GM12874 (cell line): ENCODE measurements at regions not wholly inside any gene's neighbourhood (a gene's known extent, or its start where the extent isn't known, plus 50 kb on each side); places are given as distances from the start of the nearest gene placed in this dataset.

ENCODE experiments used
- CTCF ChIP-seq: IDR thresholded peaks from 2 replicates; pipeline ENCODE4 v1.5.1; 2011; ENCODE audit warnings: low read depth, mild to moderate bottlenecking, control low read depth, low read length, moderate library complexity; ENCODE audit not compliant: insufficient read depth

DNA sequence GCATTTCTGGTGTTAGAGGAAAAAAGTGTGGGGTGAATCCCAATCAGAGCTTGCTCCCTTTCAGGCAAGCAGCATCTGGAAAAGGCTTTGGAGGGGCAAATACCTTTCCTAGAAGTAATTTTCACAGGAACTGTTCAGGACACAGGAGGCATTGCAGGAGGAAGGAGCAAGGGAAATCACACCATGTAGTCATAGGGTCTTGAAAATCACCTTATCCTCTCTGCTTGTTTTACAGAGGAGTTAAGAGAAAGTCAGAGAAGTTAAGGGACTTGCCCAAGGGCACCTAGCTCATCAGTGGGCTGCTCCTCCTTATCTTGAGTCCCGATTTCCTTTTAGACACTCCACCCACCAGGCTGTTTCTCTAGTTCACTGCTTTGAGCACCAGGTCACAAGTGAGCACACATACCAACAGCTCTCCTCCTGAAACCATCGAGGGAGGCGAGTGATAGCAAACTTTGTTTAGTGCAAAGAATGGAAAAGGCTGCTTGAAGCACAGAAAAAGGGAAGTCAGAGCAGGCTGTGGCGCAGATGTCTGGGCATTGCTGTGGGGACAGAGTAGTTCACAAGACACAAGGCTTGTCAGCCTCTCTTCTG, 89.2 kb upstream of the CXCR4 start:
- no peak for TF ChIP-seq CTCF

GRCh38 chr2:136206613-136207012, 88.7 kb upstream of the CXCR4 start:
- no peak for TF ChIP-seq CTCF

- no peak for TF ChIP-seq CTCF
Measured at GRCh38 chr2:136205615-136206014, 87.7 kb upstream of the CXCR4 start.

GRCh38 chr2:136204971-136205370, 87.0 kb upstream of the CXCR4 start:
- TF ChIP-seq CTCF: no peak

DNA sequence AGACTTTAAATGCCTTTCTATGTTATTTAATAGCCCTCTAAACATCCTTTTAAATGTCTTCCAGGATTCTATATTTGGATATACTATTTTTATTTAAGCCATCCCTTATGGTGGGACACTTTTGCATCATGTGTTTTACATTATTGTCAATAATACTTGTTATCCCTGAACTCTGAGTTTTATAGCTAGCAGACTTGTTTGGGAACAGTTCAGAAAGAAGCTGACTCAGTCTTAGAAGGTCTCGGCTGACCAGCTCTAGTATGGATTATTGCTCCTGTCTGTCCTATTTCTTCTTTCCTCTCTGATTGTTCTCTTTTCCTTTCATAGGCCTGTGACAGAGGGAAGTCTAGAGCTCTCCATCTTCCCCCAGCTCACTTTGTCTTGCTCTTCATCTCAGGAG, 77.3 kb upstream of the CXCR4 start:
- TF ChIP-seq CTCF: no peak

- TF ChIP-seq CTCF: no peak
Measured at GRCh38 chr2:136191041-136191440, 73.1 kb upstream of the CXCR4 start.

GRCh38 chr2:136189221-136189782, 71.4 kb upstream of the CXCR4 start:
- no peak for TF ChIP-seq CTCF
